Panc1 (cell line): ENCODE measurements at regions not wholly inside any gene's neighbourhood (a gene's known extent, or its start where the extent isn't known, plus 50 kb on each side); places are given as distances from the start of the nearest gene placed in this dataset.

Experiments used
- ATAC-seq: fragments of 200-7000 bp; cut with Tn5 transposase; 2 replicates; pipeline ENCODE4 v1.9.1; 2020; ENCODE audit warnings: mild to moderate bottlenecking, moderate library complexity
- BruUV-seq: library from RNA; stranded (reverse); fragments of 400-500 nt; replicated peaks from 2 replicates; lab custom pipeline; 2021; lab: Mats Ljungman, UMichigan
- CTCF ChIA-PET: fragments of 300-600 bp; sonication (Branson Sonifier 250); formaldehyde crosslinking; loops from one replicate; lab custom pipeline; 2022; ENCODE audit warnings: antibody characterized with exemption; lab: Charles Lee
- POLR2A ChIA-PET: fragments of 300-600 bp; sonication (Branson Sonifier 250); formaldehyde crosslinking; loops from one replicate; lab custom pipeline; 2022; ENCODE audit warnings: antibody characterized with exemption; lab: Charles Lee
- DNase-seq: peaks from one replicate; pipeline ENCODE4 v3.0.0-alpha.2; 2010; ENCODE audit warnings: low read depth, low spot score
- H3K27ac ChIP-seq: 2 replicates; pipeline ENCODE4 v1.5.1; 2011; ENCODE audit warnings: mild to moderate bottlenecking, low read length, inconsistent platforms
- H3K27me3 ChIP-seq: fragments of 200-500 bp; sonication (Bioruptor generic); 2 replicates; pipeline ENCODE4 v1.6.0; 2014; ENCODE audit warnings: low read length, inconsistent platforms; ENCODE audit not compliant: control insufficient read depth, insufficient read depth
- H3K36me3 ChIP-seq: fragments of 200-500 bp; sonication (Bioruptor generic); 2 replicates; pipeline ENCODE4 v1.5.1; 2014; ENCODE audit warnings: inconsistent platforms, mild to moderate bottlenecking, low read length, moderate library complexity; ENCODE audit not compliant: control insufficient read depth, insufficient read depth
- H3K4me1 ChIP-seq: 2 replicates; pipeline ENCODE4 v1.5.1; 2011; ENCODE audit warnings: inconsistent platforms, mild to moderate bottlenecking, low read length, moderate library complexity; ENCODE audit not compliant: control insufficient read depth, insufficient read depth
- H3K4me3 ChIP-seq, 2 experiments: 2 replicates each; pipeline ENCODE4 v1.5.1; 2011 to 2012; ENCODE audit warnings: low read depth in 2 of 2, low read length in 2 of 2, mild to moderate bottlenecking in 2 of 2, inconsistent platforms in 1 of 2, moderate library complexity in 1 of 2
- H3K9me3 ChIP-seq: fragments of 200-500 bp; sonication (Bioruptor generic); 2 replicates; pipeline ENCODE4 v1.5.1; 2014; ENCODE audit warnings: low read depth, mild to moderate bottlenecking, inconsistent platforms, low read length, moderate library complexity; ENCODE audit not compliant: control insufficient read depth, insufficient read depth
- CTCF ChIP-seq: fragments of 450-650 bp; IDR thresholded peaks from 2 replicates; pipeline ENCODE4 v1.5.1; 2017; ENCODE audit warnings: mild to moderate bottlenecking
- POLR2AphosphoS5 ChIP-seq: IDR thresholded peaks from 2 replicates; pipeline ENCODE4 v1.6.1; 2012; ENCODE audit warnings: mild to moderate bottlenecking, low read depth, low read length, moderate library complexity
- REST ChIP-seq, 2 experiments: IDR thresholded peaks; 2 replicates each; pipeline ENCODE4 v1.6.1; 2011 to 2012; ENCODE audit warnings: low read depth in 2 of 2, control low read depth in 1 of 2, low read length in 1 of 2, mild to moderate bottlenecking in 1 of 2, moderate library complexity in 1 of 2; ENCODE audit not compliant: insufficient read depth in 1 of 2
- SIN3A ChIP-seq: IDR thresholded peaks from 2 replicates; pipeline ENCODE4 v1.6.1; 2012; ENCODE audit warnings: low read depth, mild to moderate bottlenecking, low read length, moderate library complexity, borderline replicate concordance; ENCODE audit not compliant: insufficient read depth
- TCF7L2 ChIP-seq: IDR thresholded peaks from 2 replicates; pipeline ENCODE4 v1.6.1; 2011; ENCODE audit warnings: mild to moderate bottlenecking, low read depth, low read length, inconsistent platforms
- in situ Hi-C: cut with HindIII; loops from 2 replicates; pipeline ENCODE4 v1.10.0; 2016; ENCODE audit warnings: low sequenced_read_pairs, low pct_unique_long_range_greater_than_20kb
- intact Hi-C: fragments of 100-400 bp; cut with micrococcal nuclease; formaldehyde crosslinking; loops from one replicate; pipeline ENCODE4 v1.10.0; 2022; ENCODE audit not compliant: unreplicated experiment

- Histone ChIP-seq H3K27ac (no peak overlapping the region), H3K36me3 (no peaks in the 10 kb centered on the region), H3K4me3 (no peak overlapping the region), H3K9me3 (no peaks in the 10 kb centered on the region), H3K27me3 (peaks cover 30% of the 10 kb centered on the region), H3K4me1 (no peaks in the 10 kb centered on the region)
- ATAC-seq (no peak), DNase-seq (no peak)
- intact Hi-C loops (no loop called here), in situ Hi-C loops (no loop called here)
- ChIA-PET CTCF (no interaction called here), POLR2A (no interaction called here)
- BruUV-seq: no TSS peak
- no peak for TF ChIP-seq POLR2AphosphoS5
- no peak for TF ChIP-seq TCF7L2
- no peak for TF ChIP-seq REST (IDR thresholded peaks at IDR 0.05; ENCODE audit: insufficient read depth in 1 of 2, low read depth in 2 of 2, low read length in 1 of 2)
Observed at GRCh38 chr10:78166261-78166660, 132.6 kb downstream of the RPS24 start.

- H3K4me1 ChIP-seq: no peaks in the 10 kb centered on the region
- no peaks in the 10 kb centered on the region for H3K36me3 ChIP-seq
- intact Hi-C loops: no loop called here
- in situ Hi-C loops: no loop called here
- H3K4me3 ChIP-seq: no peak overlapping the region
- TF ChIP-seq CTCF: no peak
- no peak for TF ChIP-seq POLR2AphosphoS5
- no peak for TF ChIP-seq REST (IDR thresholded peaks at IDR 0.05; ENCODE audit: insufficient read depth in 1 of 2, low read depth in 2 of 2, low read length in 1 of 2)
- TF ChIP-seq SIN3A: no peak
- no peak for TF ChIP-seq TCF7L2
- H3K27me3 ChIP-seq: peaks cover 26% of the 10 kb centered on the region
- DNase-seq: no peak
- no peak overlapping the region for H3K27ac ChIP-seq
- ATAC-seq: no peak
- ChIA-PET CTCF (no interaction called here), POLR2A (no interaction called here)
- no peaks in the 10 kb centered on the region for H3K9me3 ChIP-seq
- BruUV-seq: no TSS peak
Observed at GRCh38 chr10:78169214-78169613, 135.6 kb downstream of the RPS24 start.
